Endothelial cell of umbilical vein (primary cell): ENCODE measurements at regions not wholly inside any gene's neighbourhood (a gene's known extent, or its start where the extent isn't known, plus 50 kb on each side); places are given as distances from the start of the nearest gene placed in this dataset.

Source experiments
- BruUV-seq: library from RNA; stranded (reverse); fragments of 400-500 nt; replicated peaks from 2 replicates; lab custom pipeline; 2021; lab: Mats Ljungman, UMichigan
- CTCF ChIA-PET: fragments of 300-600, 350-600 bp; sonication (Branson Sonifier 250); formaldehyde crosslinking; loops from one replicate; lab custom pipeline; 2021; ENCODE audit warnings: antibody characterized with exemption, inconsistent platforms; lab: Charles Lee
- POLR2A ChIA-PET: fragments of 300-600, 350-600 bp; sonication (Branson Sonifier 250); formaldehyde crosslinking; loops from one replicate; lab custom pipeline; 2021; ENCODE audit warnings: antibody characterized with exemption, inconsistent platforms; lab: Charles Lee
- DNase-seq: peaks from one replicate; pipeline ENCODE4 v3.0.0-alpha.2; 2011; ENCODE audit warnings: low read depth, low spot score
- FAIRE-seq: peaks from 2 replicates; lab custom pipeline; 2011; peaks lifted over from hg19 to GRCh38; lab: Jason Lieb, UNC
- H2AFZ ChIP-seq: 2 replicates; pipeline ENCODE4 v1.6.0; 2012; ENCODE audit warnings: low read depth, low read length, control low read depth, inconsistent platforms
- H3K27ac ChIP-seq: 2 replicates; pipeline ENCODE4 v1.5.1; 2011; ENCODE audit warnings: low read depth, mild to moderate bottlenecking, control low read depth, low read length, moderate library complexity; ENCODE audit not compliant: insufficient read depth
- H3K27me3 ChIP-seq, 2 experiments: 2 replicates each; pipeline versions ENCODE4 v1.6.0 to v1.6.1; 2011; ENCODE audit warnings: low read length in 2 of 2, mixed read lengths in 1 of 2; ENCODE audit not compliant: control insufficient read depth in 2 of 2, insufficient read depth in 2 of 2
- H3K36me3 ChIP-seq, 2 experiments: 2 replicates in 1 of 2; 3 replicates in 1 of 2; pipeline ENCODE4 v1.5.1; 2011; ENCODE audit warnings: low read length in 2 of 2, mild to moderate bottlenecking in 1 of 2, moderate library complexity in 1 of 2; ENCODE audit not compliant: control insufficient read depth in 2 of 2, insufficient read depth in 2 of 2; ENCODE audit errors: extremely low read depth in 1 of 2
- H3K4me1 ChIP-seq: 3 replicates; pipeline ENCODE4 v1.5.1; 2011; ENCODE audit warnings: mild to moderate bottlenecking, low read length; ENCODE audit not compliant: control insufficient read depth, insufficient read depth; ENCODE audit errors: extremely low read depth
- H3K4me2 ChIP-seq: 2 replicates; pipeline ENCODE4 v1.6.1; 2011; ENCODE audit warnings: low read length, control low read depth, mixed read lengths; ENCODE audit not compliant: insufficient read depth
- H3K4me3 ChIP-seq, 3 experiments: fragments of 200-600 bp in 1 of 3; sonication (generic), shearing (Covaris generic) in 1 of 3; replicated peaks in 1 of 3; 2 replicates each; pipeline ENCODE4 v1.5.1; 2011 to 2016; ENCODE audit warnings: control low read depth in 3 of 3, low read length in 3 of 3, mild to moderate bottlenecking in 2 of 3, inconsistent platforms in 1 of 3, low read depth in 1 of 3, moderate library complexity in 1 of 3; ENCODE audit not compliant: insufficient read depth in 1 of 3
- H3K79me2 ChIP-seq: 2 replicates; pipeline ENCODE4 v1.6.0; 2012; ENCODE audit warnings: low read length, inconsistent platforms; ENCODE audit not compliant: control insufficient read depth, insufficient read depth
- H3K9ac ChIP-seq: replicated peaks from 2 replicates; pipeline ENCODE3; 2011; ENCODE audit warnings: low read length, control low read depth; ENCODE audit not compliant: insufficient read depth; ENCODE audit errors: extremely low read depth
- H3K9me1 ChIP-seq: replicated peaks from 3 replicates; pipeline ENCODE4 v1.6.0; 2011; ENCODE audit warnings: mild to moderate bottlenecking, low read length; ENCODE audit not compliant: control insufficient read depth, insufficient read depth; ENCODE audit errors: extremely low read depth
- H3K9me3 ChIP-seq: replicated peaks from 2 replicates; pipeline ENCODE4 v1.5.1; 2012; ENCODE audit warnings: low read length, inconsistent platforms; ENCODE audit not compliant: control insufficient read depth, insufficient read depth
- H4K20me1 ChIP-seq: replicated peaks from 2 replicates; pipeline ENCODE3; 2011; ENCODE audit warnings: mild to moderate bottlenecking, low read length; ENCODE audit not compliant: control insufficient read depth, insufficient read depth; ENCODE audit errors: extremely low read depth
- EZH2 ChIP-seq: IDR thresholded peaks from 2 replicates; pipeline ENCODE4 v1.6.1; 2012; ENCODE audit warnings: borderline replicate concordance, low read depth, mild to moderate bottlenecking, moderate library complexity, low read length, inconsistent platforms; ENCODE audit not compliant: severe bottlenecking
- FOS ChIP-seq: IDR thresholded peaks from 2 replicates; pipeline ENCODE4 v1.6.1; 2011; ENCODE audit warnings: mild to moderate bottlenecking, low read length, moderate library complexity, borderline replicate concordance; ENCODE audit not compliant: insufficient read depth
- GATA2 ChIP-seq: IDR thresholded peaks from 2 replicates; pipeline ENCODE4 v1.7.0; 2011; ENCODE audit warnings: low read depth, mild to moderate bottlenecking, moderate library complexity, mixed read lengths, low read length; ENCODE audit not compliant: insufficient read length, insufficient read depth
- JUN ChIP-seq: IDR thresholded peaks from 2 replicates; pipeline ENCODE4 v1.6.1; 2011; ENCODE audit warnings: borderline replicate concordance, low read depth; ENCODE audit not compliant: insufficient read length, insufficient read depth
- MYC ChIP-seq: IDR thresholded peaks from one replicate; pipeline ENCODE4 v1.6.1; 2011; ENCODE audit warnings: mild to moderate bottlenecking, low read depth, low read length
- POLR2A ChIP-seq: IDR thresholded peaks from 2 replicates; pipeline ENCODE4 v1.6.1; 2012; ENCODE audit warnings: low read depth, mild to moderate bottlenecking, control low read depth, low read length
- POLR2AphosphoS5 ChIP-seq: IDR thresholded peaks from 2 replicates; pipeline ENCODE4 v1.6.1; 2012; ENCODE audit warnings: low read depth, mild to moderate bottlenecking, control low read depth, low read length, moderate library complexity; ENCODE audit not compliant: insufficient read depth
- dilution Hi-C: fragments of 300-500 bp; cut with MboI; formaldehyde crosslinking; loops from one replicate; pipeline ENCODE4 v1.15.0; 2019; ENCODE audit warnings: low sequenced_read_pairs; ENCODE audit not compliant: extremely low pct_ligation_motif_present
- intact Hi-C: fragments of 100-400 bp; cut with micrococcal nuclease; formaldehyde crosslinking; loops from one replicate; pipeline ENCODE4 v1.10.0; 2022
- TF ChIP-seq, protein P1 (sequence below): IDR thresholded peaks from 2 replicates; pipeline ENCODE4 v1.6.1; 2011; ENCODE audit not compliant: insufficient read depth, insufficient read length
- TF ChIP-seq, protein P2 (sequence below), 2 donors: IDR thresholded peaks; 1 replicate in 1 of 2; 2 replicates in 1 of 2; pipeline ENCODE4 v1.5.1; 2011; ENCODE audit warnings: low read length in 2 of 2, mild to moderate bottlenecking in 2 of 2, moderate library complexity in 2 of 2, control low read depth in 1 of 2, inconsistent platforms in 1 of 2, low read depth in 1 of 2; ENCODE audit not compliant: insufficient read depth in 1 of 2; ENCODE audit errors: extremely low read depth in 1 of 2

DNA sequence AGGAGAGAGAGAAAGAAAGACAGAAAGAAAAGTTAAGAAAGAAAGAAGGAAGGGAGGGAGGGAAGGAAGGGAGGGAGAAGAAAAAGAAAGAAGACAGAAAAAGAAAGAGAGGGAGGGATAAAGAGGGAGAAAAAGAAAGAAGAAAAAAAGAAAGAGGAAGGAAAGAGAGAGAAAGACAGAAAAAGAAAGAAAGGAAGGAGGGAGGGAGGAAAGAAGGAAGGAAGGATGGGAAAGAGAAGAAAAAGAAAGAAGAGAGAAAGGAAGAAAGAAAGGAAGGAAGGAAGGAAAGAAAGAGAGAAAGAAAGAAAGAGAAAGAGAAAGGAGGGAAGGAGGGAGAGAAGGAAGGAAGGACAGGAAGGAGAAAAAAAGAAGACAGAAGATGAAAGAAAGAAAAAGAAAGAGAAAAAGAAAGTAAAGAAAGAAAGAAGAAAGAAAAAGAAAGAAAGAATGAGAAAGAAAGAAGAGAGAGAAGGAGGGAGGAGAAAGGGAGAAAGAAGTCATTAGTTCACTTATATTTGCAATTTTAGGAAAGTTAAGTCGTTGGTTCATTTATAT, 567.2 kb upstream of the CBLB start:
- FAIRE-seq = no peak
- POLR2A ChIA-PET = no interaction called here

More for the DNA sequence above, 567.2 kb upstream of the CBLB start:
- Histone ChIP-seq H3K4me3 (no peak overlapping the region), H3K27ac (no peak overlapping the region), H3K4me2 (no peak overlapping the region), H3K27me3 (no peaks in the 10 kb centered on the region), H4K20me1 (no peaks in the 10 kb centered on the region), H3K36me3 (no peaks in the 10 kb centered on the region), H2AFZ (no peak overlapping the region), H3K9ac (no peak overlapping the region), H3K9me3 (no peaks in the 10 kb centered on the region), H3K4me1 (no peaks in the 10 kb centered on the region), H3K9me1 (peaks cover 2% of the 10 kb centered on the region), H3K79me2 (no peaks in the 10 kb centered on the region)
- BruUV-seq = no TSS peak
- dilution Hi-C loops (no loop called here), intact Hi-C loops (no loop called here)
- TF ChIP-seq POLR2AphosphoS5 (no peak), POLR2A (no peak), MYC (no peak), FOS (no peak), GATA2 (no peak), JUN (no peak), EZH2 (no peak)
- TF ChIP-seq, protein P1, sequence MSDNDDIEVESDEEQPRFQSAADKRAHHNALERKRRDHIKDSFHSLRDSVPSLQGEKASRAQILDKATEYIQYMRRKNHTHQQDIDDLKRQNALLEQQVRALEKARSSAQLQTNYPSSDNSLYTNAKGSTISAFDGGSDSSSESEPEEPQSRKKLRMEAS = no peak
- TF ChIP-seq, protein P2, sequence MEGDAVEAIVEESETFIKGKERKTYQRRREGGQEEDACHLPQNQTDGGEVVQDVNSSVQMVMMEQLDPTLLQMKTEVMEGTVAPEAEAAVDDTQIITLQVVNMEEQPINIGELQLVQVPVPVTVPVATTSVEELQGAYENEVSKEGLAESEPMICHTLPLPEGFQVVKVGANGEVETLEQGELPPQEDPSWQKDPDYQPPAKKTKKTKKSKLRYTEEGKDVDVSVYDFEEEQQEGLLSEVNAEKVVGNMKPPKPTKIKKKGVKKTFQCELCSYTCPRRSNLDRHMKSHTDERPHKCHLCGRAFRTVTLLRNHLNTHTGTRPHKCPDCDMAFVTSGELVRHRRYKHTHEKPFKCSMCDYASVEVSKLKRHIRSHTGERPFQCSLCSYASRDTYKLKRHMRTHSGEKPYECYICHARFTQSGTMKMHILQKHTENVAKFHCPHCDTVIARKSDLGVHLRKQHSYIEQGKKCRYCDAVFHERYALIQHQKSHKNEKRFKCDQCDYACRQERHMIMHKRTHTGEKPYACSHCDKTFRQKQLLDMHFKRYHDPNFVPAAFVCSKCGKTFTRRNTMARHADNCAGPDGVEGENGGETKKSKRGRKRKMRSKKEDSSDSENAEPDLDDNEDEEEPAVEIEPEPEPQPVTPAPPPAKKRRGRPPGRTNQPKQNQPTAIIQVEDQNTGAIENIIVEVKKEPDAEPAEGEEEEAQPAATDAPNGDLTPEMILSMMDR (IDR thresholded peaks at IDR 0.05; ENCODE audit: extremely low read depth in 1 of 2, insufficient read depth in 1 of 2, low read depth in 1 of 2, low read length in 2 of 2) = no peak
- CTCF ChIA-PET = no interaction called here
- no peak for DNase-seq
